ENCODE measurements at regions not wholly inside any gene's neighbourhood (a gene's known extent, or its start where the extent isn't known, plus 50 kb on each side); places are given as distances from the start of the nearest gene placed in this dataset.

GRCh38 chr7:85916016-85916415 lies 727.7 kb upstream of the GRM3 start:
- no peak for DNase-seq
- no peaks in the 10 kb centered on the region for H3K4me1 ChIP-seq
- H3K27me3 ChIP-seq = no peaks in the 10 kb centered on the region
- H3K4me3 ChIP-seq (replicated peaks in 1 of 3) = no peak overlapping the region
- no peaks in the 10 kb centered on the region for H3K36me3 ChIP-seq
- no peak overlapping the region for H3K27ac ChIP-seq
- TF ChIP-seq POLR2A (IDR thresholded peaks at IDR 0.05) = no peak
- TF ChIP-seq, protein P1, sequence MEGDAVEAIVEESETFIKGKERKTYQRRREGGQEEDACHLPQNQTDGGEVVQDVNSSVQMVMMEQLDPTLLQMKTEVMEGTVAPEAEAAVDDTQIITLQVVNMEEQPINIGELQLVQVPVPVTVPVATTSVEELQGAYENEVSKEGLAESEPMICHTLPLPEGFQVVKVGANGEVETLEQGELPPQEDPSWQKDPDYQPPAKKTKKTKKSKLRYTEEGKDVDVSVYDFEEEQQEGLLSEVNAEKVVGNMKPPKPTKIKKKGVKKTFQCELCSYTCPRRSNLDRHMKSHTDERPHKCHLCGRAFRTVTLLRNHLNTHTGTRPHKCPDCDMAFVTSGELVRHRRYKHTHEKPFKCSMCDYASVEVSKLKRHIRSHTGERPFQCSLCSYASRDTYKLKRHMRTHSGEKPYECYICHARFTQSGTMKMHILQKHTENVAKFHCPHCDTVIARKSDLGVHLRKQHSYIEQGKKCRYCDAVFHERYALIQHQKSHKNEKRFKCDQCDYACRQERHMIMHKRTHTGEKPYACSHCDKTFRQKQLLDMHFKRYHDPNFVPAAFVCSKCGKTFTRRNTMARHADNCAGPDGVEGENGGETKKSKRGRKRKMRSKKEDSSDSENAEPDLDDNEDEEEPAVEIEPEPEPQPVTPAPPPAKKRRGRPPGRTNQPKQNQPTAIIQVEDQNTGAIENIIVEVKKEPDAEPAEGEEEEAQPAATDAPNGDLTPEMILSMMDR (IDR thresholded peaks at IDR 0.05) = no peak
- no peaks in the 10 kb centered on the region for H3K9me3 ChIP-seq
- intact Hi-C loops (cut with DNase I) = no loop called here

DNA sequence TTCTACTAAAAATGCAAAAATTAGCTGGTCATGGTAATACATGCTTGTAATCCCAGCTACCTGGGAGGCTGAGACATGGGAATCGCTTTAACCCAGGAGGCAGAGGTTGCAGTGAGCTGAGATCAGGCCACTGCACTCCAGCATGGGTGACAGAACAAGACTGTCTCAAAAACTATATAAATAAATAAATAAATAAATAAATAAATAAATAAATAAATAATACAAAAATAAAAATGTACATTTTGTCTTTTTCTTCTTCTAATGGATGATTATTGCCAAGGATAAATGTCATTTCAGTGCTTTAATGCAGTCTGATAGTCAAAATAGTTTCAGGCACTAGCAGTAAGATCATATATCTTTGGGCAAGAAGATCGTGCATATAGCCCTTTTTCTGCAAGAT lies 727.6 kb upstream of the SEMA3D start:
- no peaks in the 10 kb centered on the region for H3K4me1 ChIP-seq
- DNase-seq = no peak
- H3K36me3 ChIP-seq = no peaks in the 10 kb centered on the region
- TF ChIP-seq, protein P1 (IDR thresholded peaks at IDR 0.05) = no peak
- TF ChIP-seq POLR2A (IDR thresholded peaks at IDR 0.05) = no peak
- H3K9me3 ChIP-seq = no peaks in the 10 kb centered on the region
- no peak overlapping the region for H3K27ac ChIP-seq
- H3K4me3 ChIP-seq (replicated peaks in 1 of 3) = no peak overlapping the region
- 88 to 92% methylated on average over 2 of the region's 2 CpGs for WGBS, 2 donors
- no peaks in the 10 kb centered on the region for H3K27me3 ChIP-seq
- intact Hi-C loops (cut with DNase I) = no loop called here

DNA sequence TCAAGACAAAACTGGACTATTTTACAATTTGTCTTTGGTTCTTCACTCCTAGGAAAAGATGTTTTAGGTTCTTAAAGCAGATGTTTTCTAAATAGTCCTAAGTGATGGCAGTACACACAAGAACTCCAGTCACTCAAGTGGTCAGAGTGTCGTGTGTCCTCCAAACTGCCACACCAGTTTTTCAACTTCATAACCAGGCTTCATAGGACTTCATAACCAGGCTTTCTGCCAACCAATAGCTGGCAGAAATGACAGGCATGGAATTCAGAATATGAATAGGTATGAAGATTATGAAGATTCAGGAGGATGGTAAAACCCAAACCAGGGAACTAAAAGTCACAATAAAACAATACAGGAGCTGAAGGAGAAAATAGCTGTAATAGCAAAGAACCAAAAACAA lies 721.2 kb upstream of the SEMA3D start:
- Histone ChIP-seq H3K4me3 (replicated peaks in 1 of 3) (no peak overlapping the region), H3K9me3 (no peaks in the 10 kb centered on the region), H3K4me1 (no peaks in the 10 kb centered on the region), H3K27ac (no peak overlapping the region), H3K36me3 (no peaks in the 10 kb centered on the region), H3K27me3 (no peaks in the 10 kb centered on the region)
- WGBS, 2 donors = 50 to 71% methylated on average over 1 of the region's 1 CpG
- intact Hi-C loops (cut with DNase I) = no loop called here
- no peak for TF ChIP-seq POLR2A (IDR thresholded peaks at IDR 0.05)
- TF ChIP-seq, protein P1 (IDR thresholded peaks at IDR 0.05) = no peak
- DNase-seq = no peak

GRCh38 chr7:85897967-85898366 lies 711.1 kb upstream of the SEMA3D start:
- no peak overlapping the region for H3K4me3 ChIP-seq (replicated peaks in 1 of 3)
- DNase-seq = no peak
- H3K36me3 ChIP-seq = no peaks in the 10 kb centered on the region
- intact Hi-C loops (cut with DNase I) = no loop called here
- no peaks in the 10 kb centered on the region for H3K9me3 ChIP-seq
- H3K27me3 ChIP-seq = no peaks in the 10 kb centered on the region
- no peak for TF ChIP-seq POLR2A (IDR thresholded peaks at IDR 0.05)
- TF ChIP-seq, protein P1 (IDR thresholded peaks at IDR 0.05) = no peak
- H3K4me1 ChIP-seq = no peaks in the 10 kb centered on the region
- no peak overlapping the region for H3K27ac ChIP-seq
- WGBS, 2 donors = 24 to 50% methylated on average over 1 of the region's 1 CpG

- no peaks in the 10 kb centered on the region for H3K36me3 ChIP-seq
- no peak overlapping the region for H3K27ac ChIP-seq
- H3K4me1 ChIP-seq = no peaks in the 10 kb centered on the region
- intact Hi-C loops (cut with DNase I) = no loop called here
- DNase-seq = no peak
- no peak for TF ChIP-seq POLR2A (IDR thresholded peaks at IDR 0.05)
- TF ChIP-seq, protein P1 (IDR thresholded peaks at IDR 0.05) = no peak
- H3K9me3 ChIP-seq = no peaks in the 10 kb centered on the region
- no peaks in the 10 kb centered on the region for H3K27me3 ChIP-seq
- H3K4me3 ChIP-seq (replicated peaks in 1 of 3) = no peak overlapping the region
These were observed 709.7 kb upstream of the SEMA3D start for GRCh38 chr7:85896531-85896930.
